ENCODE measurements at regions not wholly inside any gene's neighbourhood (a gene's known extent, or its start where the extent isn't known, plus 50 kb on each side); places are given as distances from the start of the nearest gene placed in this dataset.
"Not testable (repeated sequence)": the region's sequence is repeated elsewhere in the genome, so short reads cannot be mapped to it uniquely, and the experiment has no call there.

DNA sequence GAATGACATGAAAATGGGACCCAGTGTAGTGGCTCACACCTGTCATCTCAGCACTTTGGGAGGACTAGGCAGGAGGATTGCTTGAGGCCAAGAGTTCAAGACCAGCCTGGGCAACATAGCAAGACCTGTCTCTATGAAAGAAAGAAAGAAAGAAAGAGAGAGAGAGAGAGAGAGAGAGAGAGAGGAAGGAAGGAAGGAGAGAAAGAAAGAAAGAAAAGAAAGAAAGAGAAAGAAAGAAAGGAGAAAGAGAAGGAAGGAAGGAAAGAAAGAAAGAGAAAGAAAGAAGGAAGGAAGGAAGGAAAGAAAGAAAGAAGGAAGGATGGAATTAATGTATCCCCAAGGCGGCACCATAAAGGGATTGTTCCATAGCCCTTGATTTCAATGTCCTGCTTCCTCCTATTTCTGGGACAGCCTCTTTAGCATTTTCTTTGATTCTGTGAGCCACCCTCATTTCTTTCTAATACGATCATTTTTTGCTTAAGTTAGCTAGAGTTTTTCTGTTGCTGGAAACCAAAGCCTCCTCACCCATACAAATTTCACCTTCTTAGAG lies 85.4 kb upstream of the CTNNA1 start:
- TF ChIP-seq, protein P1, sequence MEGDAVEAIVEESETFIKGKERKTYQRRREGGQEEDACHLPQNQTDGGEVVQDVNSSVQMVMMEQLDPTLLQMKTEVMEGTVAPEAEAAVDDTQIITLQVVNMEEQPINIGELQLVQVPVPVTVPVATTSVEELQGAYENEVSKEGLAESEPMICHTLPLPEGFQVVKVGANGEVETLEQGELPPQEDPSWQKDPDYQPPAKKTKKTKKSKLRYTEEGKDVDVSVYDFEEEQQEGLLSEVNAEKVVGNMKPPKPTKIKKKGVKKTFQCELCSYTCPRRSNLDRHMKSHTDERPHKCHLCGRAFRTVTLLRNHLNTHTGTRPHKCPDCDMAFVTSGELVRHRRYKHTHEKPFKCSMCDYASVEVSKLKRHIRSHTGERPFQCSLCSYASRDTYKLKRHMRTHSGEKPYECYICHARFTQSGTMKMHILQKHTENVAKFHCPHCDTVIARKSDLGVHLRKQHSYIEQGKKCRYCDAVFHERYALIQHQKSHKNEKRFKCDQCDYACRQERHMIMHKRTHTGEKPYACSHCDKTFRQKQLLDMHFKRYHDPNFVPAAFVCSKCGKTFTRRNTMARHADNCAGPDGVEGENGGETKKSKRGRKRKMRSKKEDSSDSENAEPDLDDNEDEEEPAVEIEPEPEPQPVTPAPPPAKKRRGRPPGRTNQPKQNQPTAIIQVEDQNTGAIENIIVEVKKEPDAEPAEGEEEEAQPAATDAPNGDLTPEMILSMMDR (IDR thresholded peaks at IDR 0.05; ENCODE audit: low read depth, low read length, poor library complexity, severe bottlenecking): not testable (repeated sequence)
- TF ChIP-seq EZH2phosphoT487 (IDR thresholded peaks at IDR 0.05; ENCODE audit: borderline replicate concordance, low read length): not testable (repeated sequence)
